ENCODE measurements at regions not wholly inside any gene's neighbourhood (a gene's known extent, or its start where the extent isn't known, plus 50 kb on each side); places are given as distances from the start of the nearest gene placed in this dataset.

DNA sequence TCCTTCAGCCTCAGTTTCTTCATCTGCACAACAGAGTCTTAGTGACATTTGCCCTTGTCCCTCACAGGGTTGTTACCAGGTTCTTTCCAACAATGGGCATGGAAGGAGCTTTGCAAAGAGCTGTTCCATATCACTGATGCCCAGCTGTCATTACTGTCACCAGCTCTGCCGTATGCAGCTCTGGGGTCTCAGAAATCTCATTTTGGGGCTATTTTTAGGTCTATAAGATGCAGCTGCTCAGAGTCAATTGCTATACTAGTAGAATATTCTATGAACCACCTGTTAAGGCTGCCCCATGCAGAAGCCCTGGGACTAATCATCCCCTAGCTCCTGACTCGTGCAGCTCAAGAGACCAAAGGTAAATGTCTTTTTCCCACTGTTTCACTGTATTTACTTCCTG lies 105.1 kb upstream of the TNPO1 start:
- H3K27ac ChIP-seq (ENCODE audit: extremely low read depth, low read depth, low read length) = no peak overlapping the region
- H3K4me3 ChIP-seq (ENCODE audit: low read depth, low read length) = no peak overlapping the region
- ChIA-PET CTCF (interaction anchor here (0.7 kb wide), 1 partner anchor 53 kb away, joined by 3 read pairs; no protein-coding TSS in a partner anchor), POLR2A (no interaction called here)
- no peaks in the 10 kb centered on the region for H3K9me3 ChIP-seq (ENCODE audit: control insufficient read depth, insufficient read depth, low read depth, low read length)
- TF ChIP-seq GLI2 (tag by site-specific recombination; IDR thresholded peaks at IDR 0.05; ENCODE audit: borderline replicate concordance, low read depth) = no peak
- TF ChIP-seq ZNF214 (tag by site-specific recombination; IDR thresholded peaks at IDR 0.05; ENCODE audit: borderline replicate concordance) = no peak
- TF ChIP-seq, protein P1, sequence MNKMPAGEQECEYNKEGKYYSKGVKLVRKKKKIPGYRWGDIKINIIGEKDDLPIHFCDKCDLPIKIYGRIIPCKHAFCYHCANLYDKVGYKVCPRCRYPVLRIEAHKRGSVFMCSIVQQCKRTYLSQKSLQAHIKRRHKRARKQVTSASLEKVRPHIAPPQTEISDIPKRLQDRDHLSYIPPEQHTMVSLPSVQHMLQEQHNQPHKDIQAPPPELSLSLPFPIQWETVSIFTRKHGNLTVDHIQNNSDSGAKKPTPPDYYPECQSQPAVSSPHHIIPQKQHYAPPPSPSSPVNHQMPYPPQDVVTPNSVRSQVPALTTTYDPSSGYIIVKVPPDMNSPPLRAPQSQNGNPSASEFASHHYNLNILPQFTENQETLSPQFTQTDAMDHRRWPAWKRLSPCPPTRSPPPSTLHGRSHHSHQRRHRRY (tag by site-specific recombination; IDR thresholded peaks at IDR 0.05) = no peak
- no peak for TF ChIP-seq SP2 (tag by site-specific recombination; IDR thresholded peaks at IDR 0.05)
- TF ChIP-seq ZNF510 (tag by site-specific recombination; IDR thresholded peaks at IDR 0.05; ENCODE audit: insufficient replicate concordance) = no peak
- TF ChIP-seq ZNF426 (tag by site-specific recombination; IDR thresholded peaks at IDR 0.05) = no peak
- TF ChIP-seq, protein P2, sequence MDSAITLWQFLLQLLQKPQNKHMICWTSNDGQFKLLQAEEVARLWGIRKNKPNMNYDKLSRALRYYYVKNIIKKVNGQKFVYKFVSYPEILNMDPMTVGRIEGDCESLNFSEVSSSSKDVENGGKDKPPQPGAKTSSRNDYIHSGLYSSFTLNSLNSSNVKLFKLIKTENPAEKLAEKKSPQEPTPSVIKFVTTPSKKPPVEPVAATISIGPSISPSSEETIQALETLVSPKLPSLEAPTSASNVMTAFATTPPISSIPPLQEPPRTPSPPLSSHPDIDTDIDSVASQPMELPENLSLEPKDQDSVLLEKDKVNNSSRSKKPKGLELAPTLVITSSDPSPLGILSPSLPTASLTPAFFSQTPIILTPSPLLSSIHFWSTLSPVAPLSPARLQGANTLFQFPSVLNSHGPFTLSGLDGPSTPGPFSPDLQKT (IDR thresholded peaks at IDR 0.05; ENCODE audit: borderline replicate concordance, low read depth, low read length) = no peak
- no peak for TF ChIP-seq ZNF16 (tag by site-specific recombination; IDR thresholded peaks at IDR 0.05; ENCODE audit: low read depth)
- TF ChIP-seq, protein P3, sequence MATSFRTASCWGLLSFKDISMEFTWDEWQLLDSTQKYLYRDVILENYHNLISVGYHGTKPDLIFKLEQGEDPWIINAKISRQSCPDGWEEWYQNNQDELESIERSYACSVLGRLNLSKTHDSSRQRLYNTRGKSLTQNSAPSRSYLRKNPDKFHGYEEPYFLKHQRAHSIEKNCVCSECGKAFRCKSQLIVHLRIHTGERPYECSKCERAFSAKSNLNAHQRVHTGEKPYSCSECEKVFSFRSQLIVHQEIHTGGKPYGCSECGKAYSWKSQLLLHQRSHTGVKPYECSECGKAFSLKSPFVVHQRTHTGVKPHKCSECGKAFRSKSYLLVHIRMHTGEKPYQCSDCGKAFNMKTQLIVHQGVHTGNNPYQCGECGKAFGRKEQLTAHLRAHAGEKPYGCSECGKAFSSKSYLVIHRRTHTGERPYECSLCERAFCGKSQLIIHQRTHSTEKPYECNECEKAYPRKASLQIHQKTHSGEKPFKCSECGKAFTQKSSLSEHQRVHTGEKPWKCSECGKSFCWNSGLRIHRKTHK (tag by site-specific recombination; IDR thresholded peaks at IDR 0.05) = no peak
- TF ChIP-seq KLF1 (tag by site-specific recombination; IDR thresholded peaks at IDR 0.05) = no peak
- H3K4me1 ChIP-seq (ENCODE audit: control insufficient read depth, insufficient read depth, low read length) = no peaks in the 10 kb centered on the region
- no peaks in the 10 kb centered on the region for H3K36me3 ChIP-seq (ENCODE audit: control insufficient read depth in 2 of 2, insufficient read depth in 1 of 2, low read length in 2 of 2)

DNA sequence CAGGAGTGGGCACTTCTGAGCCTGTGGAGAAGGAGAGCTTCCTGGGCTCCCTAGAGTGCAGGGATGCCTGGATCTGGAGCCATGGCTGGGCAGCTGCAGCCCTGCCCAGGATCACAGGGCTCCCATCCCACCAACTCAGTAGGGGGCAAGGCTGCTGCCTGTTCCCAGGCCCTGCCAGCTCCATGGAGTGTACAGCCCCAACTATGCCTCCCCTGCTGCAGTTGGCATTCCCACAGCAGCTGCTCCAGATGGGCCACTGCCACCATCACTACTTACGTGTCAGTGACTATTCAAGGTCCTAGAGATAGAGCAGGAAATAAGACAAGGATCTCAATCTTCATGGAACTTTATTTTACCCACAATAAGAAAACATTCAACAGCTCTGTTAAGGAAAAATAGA lies 107.1 kb upstream of the TNPO1 start:
- ChIA-PET CTCF (no interaction called here), POLR2A (no interaction called here)
- Histone ChIP-seq H3K4me1 (ENCODE audit: control insufficient read depth, insufficient read depth, low read length) (no peaks in the 10 kb centered on the region), H3K27ac (ENCODE audit: extremely low read depth, low read depth, low read length) (no peak overlapping the region), H3K4me3 (ENCODE audit: low read depth, low read length) (no peak overlapping the region), H3K36me3 (ENCODE audit: control insufficient read depth in 2 of 2, insufficient read depth in 1 of 2, low read length in 2 of 2) (no peaks in the 10 kb centered on the region), H3K9me3 (ENCODE audit: control insufficient read depth, insufficient read depth, low read depth, low read length) (no peaks in the 10 kb centered on the region)
- TF ChIP-seq, protein P2 (IDR thresholded peaks at IDR 0.05; ENCODE audit: borderline replicate concordance, low read depth, low read length) = no peak
- no peak for TF ChIP-seq ZNF544 (tag by site-specific recombination; IDR thresholded peaks at IDR 0.05)
- no peak for TF ChIP-seq ZNF785 (tag by site-specific recombination; IDR thresholded peaks at IDR 0.05)
- TF ChIP-seq ZNF350 (tag by site-specific recombination; IDR thresholded peaks at IDR 0.05) = no peak
- TF ChIP-seq ZNF335 (tag by site-specific recombination; conservative IDR thresholded peaks at IDR 0.05) = no peak
- TF ChIP-seq ZNF214 (tag by site-specific recombination; IDR thresholded peaks at IDR 0.05; ENCODE audit: borderline replicate concordance) = no peak
- TF ChIP-seq, protein P4, sequence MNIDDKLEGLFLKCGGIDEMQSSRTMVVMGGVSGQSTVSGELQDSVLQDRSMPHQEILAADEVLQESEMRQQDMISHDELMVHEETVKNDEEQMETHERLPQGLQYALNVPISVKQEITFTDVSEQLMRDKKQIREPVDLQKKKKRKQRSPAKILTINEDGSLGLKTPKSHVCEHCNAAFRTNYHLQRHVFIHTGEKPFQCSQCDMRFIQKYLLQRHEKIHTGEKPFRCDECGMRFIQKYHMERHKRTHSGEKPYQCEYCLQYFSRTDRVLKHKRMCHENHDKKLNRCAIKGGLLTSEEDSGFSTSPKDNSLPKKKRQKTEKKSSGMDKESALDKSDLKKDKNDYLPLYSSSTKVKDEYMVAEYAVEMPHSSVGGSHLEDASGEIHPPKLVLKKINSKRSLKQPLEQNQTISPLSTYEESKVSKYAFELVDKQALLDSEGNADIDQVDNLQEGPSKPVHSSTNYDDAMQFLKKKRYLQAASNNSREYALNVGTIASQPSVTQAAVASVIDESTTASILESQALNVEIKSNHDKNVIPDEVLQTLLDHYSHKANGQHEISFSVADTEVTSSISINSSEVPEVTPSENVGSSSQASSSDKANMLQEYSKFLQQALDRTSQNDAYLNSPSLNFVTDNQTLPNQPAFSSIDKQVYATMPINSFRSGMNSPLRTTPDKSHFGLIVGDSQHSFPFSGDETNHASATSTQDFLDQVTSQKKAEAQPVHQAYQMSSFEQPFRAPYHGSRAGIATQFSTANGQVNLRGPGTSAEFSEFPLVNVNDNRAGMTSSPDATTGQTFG (tag by site-specific recombination; IDR thresholded peaks at IDR 0.05; ENCODE audit: borderline replicate concordance) = no peak
- no peak for TF ChIP-seq ZSCAN30 (tag by site-specific recombination; IDR thresholded peaks at IDR 0.05)
- TF ChIP-seq SETDB1 (IDR thresholded peaks at IDR 0.05; ENCODE audit: insufficient read length, low read length) = no peak
- TF ChIP-seq ZNF677 (tag by site-specific recombination; IDR thresholded peaks at IDR 0.05) = no peak

All from HEK293 (cell line).